ENCODE measurements at regions not wholly inside any gene's neighbourhood (a gene's known extent, or its start where the extent isn't known, plus 50 kb on each side); places are given as distances from the start of the nearest gene placed in this dataset.
"Not testable (repeated sequence)": the region's sequence is repeated elsewhere in the genome, so short reads cannot be mapped to it uniquely, and the experiment has no call there.

GRCh38 chr2:20112361-20112760 lies 60.9 kb upstream of the LAPTM4A start:
- not testable (repeated sequence) for H2BK15ac ChIP-seq (replicated peaks; ENCODE audit: low read depth); H3K18ac ChIP-seq (ENCODE audit: low read length); H3K79me2 ChIP-seq (ENCODE audit: control insufficient read depth, insufficient read depth, low read length); H2AK5ac ChIP-seq (ENCODE audit: low read length); H2BK120ac ChIP-seq (ENCODE audit: low read depth, low read length); H2BK5ac ChIP-seq (ENCODE audit: low read length); H3K4ac ChIP-seq (ENCODE audit: low read depth, low read length); H3K4me3 ChIP-seq (ENCODE audit: low read length); H3K79me1 ChIP-seq (ENCODE audit: low read length); DNase-seq; H3K23ac ChIP-seq (ENCODE audit: low read length); H3K4me2 ChIP-seq (ENCODE audit: low read length); H3K9ac ChIP-seq (ENCODE audit: low read length); H4K5ac ChIP-seq (ENCODE audit: low read length); H3K36me3 ChIP-seq (ENCODE audit: control insufficient read depth, insufficient read depth, low read length); H3K27me3 ChIP-seq (ENCODE audit: insufficient read depth, low read length, poor library complexity); H3K27ac ChIP-seq (ENCODE audit: low read depth, low read length); H3K56ac ChIP-seq (ENCODE audit: low read length); H3K4me1 ChIP-seq (ENCODE audit: control insufficient read depth, low read depth, low read length); H4K8ac ChIP-seq (ENCODE audit: low read depth, low read length)
- no CpG with 5 or more reads among the region's 9 CpGs for WGBS (ENCODE audit: extremely low coverage, insufficient coverage, low lambda C conversion rate)

DNA sequence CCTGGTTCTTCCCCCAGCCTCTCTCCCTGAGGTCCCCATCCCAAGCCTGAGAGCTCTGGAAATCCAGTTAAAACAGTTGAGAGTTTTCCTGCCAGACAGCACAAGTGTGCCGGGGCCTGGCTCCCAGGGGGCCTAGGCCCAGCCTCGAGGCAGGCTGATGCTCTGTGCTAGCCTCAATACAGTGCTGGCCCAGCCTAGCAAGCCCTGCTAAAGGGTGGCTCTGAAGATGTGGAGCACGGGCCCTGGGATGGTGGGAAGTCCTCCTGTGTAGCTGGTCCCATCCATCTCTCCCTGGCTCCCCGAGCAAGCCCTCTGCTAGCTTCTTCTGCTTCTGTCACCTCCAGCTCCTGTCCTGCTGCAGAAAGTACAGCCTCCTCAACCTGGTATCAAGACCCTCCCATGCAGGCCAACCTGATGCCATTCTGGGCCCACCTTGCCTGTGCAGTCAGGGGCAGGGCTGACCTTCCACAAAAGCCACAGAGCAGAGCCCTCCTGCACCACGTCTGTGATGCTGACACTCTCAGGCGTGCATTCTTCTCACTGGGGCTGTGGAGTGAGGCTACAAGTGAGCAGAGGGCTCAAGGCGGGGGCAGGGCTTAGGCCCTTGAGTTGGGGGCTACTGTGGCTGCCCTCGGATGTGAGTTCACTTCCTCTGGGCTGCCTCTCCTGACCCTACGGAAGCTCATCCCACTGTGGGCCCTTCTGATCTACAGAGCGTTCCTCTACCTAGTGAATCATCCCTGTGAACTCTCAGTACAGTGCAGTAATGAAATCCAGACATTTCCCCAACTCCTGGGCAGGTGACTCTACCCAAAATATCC lies 60.1 kb upstream of the LAPTM4A start:
- Histone ChIP-seq H3K56ac (ENCODE audit: low read length) (no peak overlapping the region), H3K4me1 (ENCODE audit: control insufficient read depth, low read depth, low read length) (no peaks in the 10 kb centered on the region), H3K27me3 (ENCODE audit: insufficient read depth, low read length, poor library complexity) (no peaks in the 10 kb centered on the region), H2BK15ac (replicated peaks; ENCODE audit: low read depth) (no peak overlapping the region), H3K79me1 (ENCODE audit: low read length) (no peaks in the 10 kb centered on the region), H4K8ac (ENCODE audit: low read depth, low read length) (no peak overlapping the region), H4K5ac (ENCODE audit: low read length) (no peak overlapping the region), H3K27ac (ENCODE audit: low read depth, low read length) (no peak overlapping the region), H2BK5ac (ENCODE audit: low read length) (no peak overlapping the region), H3K4me3 (ENCODE audit: low read length) (no peak overlapping the region), H3K23ac (ENCODE audit: low read length) (no peak overlapping the region), H3K4me2 (ENCODE audit: low read length) (no peak overlapping the region), H2BK120ac (ENCODE audit: low read depth, low read length) (no peak overlapping the region), H3K4ac (ENCODE audit: low read depth, low read length) (no peak overlapping the region), H3K9ac (ENCODE audit: low read length) (no peak overlapping the region), H2AK5ac (ENCODE audit: low read length) (no peak overlapping the region), H3K36me3 (ENCODE audit: control insufficient read depth, insufficient read depth, low read length) (no peaks in the 10 kb centered on the region), H3K79me2 (ENCODE audit: control insufficient read depth, insufficient read depth, low read length) (no peaks in the 10 kb centered on the region), H3K18ac (ENCODE audit: low read length) (no peak overlapping the region)
- WGBS (ENCODE audit: extremely low coverage, insufficient coverage, low lambda C conversion rate): no CpG with 5 or more reads among the region's 10 CpGs
- no peak for DNase-seq

DNA sequence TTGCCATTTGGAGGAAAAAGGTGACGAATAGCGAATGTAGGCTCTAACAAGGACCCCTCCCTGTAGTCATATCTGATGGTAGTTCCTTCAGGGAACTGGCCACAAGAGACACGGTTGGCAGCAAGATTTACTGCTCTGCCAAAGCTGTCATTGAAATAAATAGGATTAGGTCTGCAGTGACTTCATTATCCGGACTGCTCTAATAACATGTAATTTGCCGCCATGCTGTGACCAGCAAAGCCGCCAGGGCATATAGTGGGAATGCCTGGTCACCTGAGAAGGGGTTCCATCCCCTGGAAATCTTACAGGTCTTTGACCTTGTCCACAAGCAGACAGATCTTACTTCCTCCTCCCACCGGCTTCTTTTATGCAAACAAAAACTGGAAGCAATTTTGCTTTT lies 59.4 kb upstream of the LAPTM4A start:
- H3K9ac ChIP-seq (ENCODE audit: low read length): no peak overlapping the region
- H4K5ac ChIP-seq (ENCODE audit: low read length): no peak overlapping the region
- DNase-seq: no peak
- no peak overlapping the region for H2AK5ac ChIP-seq (ENCODE audit: low read length)
- H3K56ac ChIP-seq (ENCODE audit: low read length): no peak overlapping the region
- H3K4me3 ChIP-seq (ENCODE audit: low read length): no peak overlapping the region
- H3K79me1 ChIP-seq (ENCODE audit: low read length): no peaks in the 10 kb centered on the region
- H3K4me2 ChIP-seq (ENCODE audit: low read length): no peak overlapping the region
- no peak overlapping the region for H2BK5ac ChIP-seq (ENCODE audit: low read length)
- H3K18ac ChIP-seq (ENCODE audit: low read length): no peak overlapping the region
- WGBS (ENCODE audit: extremely low coverage, insufficient coverage, low lambda C conversion rate): no CpG with 5 or more reads among the region's 7 CpGs
- no peak overlapping the region for H4K8ac ChIP-seq (ENCODE audit: low read depth, low read length)
- no peak overlapping the region for H3K27ac ChIP-seq (ENCODE audit: low read depth, low read length)
- H2BK15ac ChIP-seq (replicated peaks; ENCODE audit: low read depth): no peak overlapping the region
- H3K79me2 ChIP-seq (ENCODE audit: control insufficient read depth, insufficient read depth, low read length): no peaks in the 10 kb centered on the region
- H3K27me3 ChIP-seq (ENCODE audit: insufficient read depth, low read length, poor library complexity): no peaks in the 10 kb centered on the region
- H2BK120ac ChIP-seq (ENCODE audit: low read depth, low read length): no peak overlapping the region
- no peak overlapping the region for H3K23ac ChIP-seq (ENCODE audit: low read length)
- no peaks in the 10 kb centered on the region for H3K4me1 ChIP-seq (ENCODE audit: control insufficient read depth, low read depth, low read length)
- no peak overlapping the region for H3K4ac ChIP-seq (ENCODE audit: low read depth, low read length)
- no peaks in the 10 kb centered on the region for H3K36me3 ChIP-seq (ENCODE audit: control insufficient read depth, insufficient read depth, low read length)

- Histone ChIP-seq H3K79me1 (ENCODE audit: low read length) (no peaks in the 10 kb centered on the region), H3K36me3 (ENCODE audit: control insufficient read depth, insufficient read depth, low read length) (no peaks in the 10 kb centered on the region), H3K9ac (ENCODE audit: low read length) (no peak overlapping the region), H3K4ac (ENCODE audit: low read depth, low read length) (no peak overlapping the region), H2BK5ac (ENCODE audit: low read length) (no peak overlapping the region), H3K23ac (ENCODE audit: low read length) (no peak overlapping the region), H3K79me2 (ENCODE audit: control insufficient read depth, insufficient read depth, low read length) (no peaks in the 10 kb centered on the region), H3K56ac (ENCODE audit: low read length) (no peak overlapping the region), H3K27ac (ENCODE audit: low read depth, low read length) (no peak overlapping the region), H3K4me2 (ENCODE audit: low read length) (no peak overlapping the region), H3K4me1 (ENCODE audit: control insufficient read depth, low read depth, low read length) (no peaks in the 10 kb centered on the region), H3K4me3 (ENCODE audit: low read length) (no peak overlapping the region), H2BK15ac (replicated peaks; ENCODE audit: low read depth) (no peak overlapping the region), H4K8ac (ENCODE audit: low read depth, low read length) (no peak overlapping the region), H4K5ac (ENCODE audit: low read length) (no peak overlapping the region), H2AK5ac (ENCODE audit: low read length) (no peak overlapping the region), H3K27me3 (ENCODE audit: insufficient read depth, low read length, poor library complexity) (no peaks in the 10 kb centered on the region), H2BK120ac (ENCODE audit: low read depth, low read length) (no peak overlapping the region), H3K18ac (ENCODE audit: low read length) (no peak overlapping the region)
- DNase-seq: no peak
- no CpG with 5 or more reads among the region's 3 CpGs for WGBS (ENCODE audit: extremely low coverage, insufficient coverage, low lambda C conversion rate)
Measured at GRCh38 chr2:20110383-20110782, 59.0 kb upstream of the LAPTM4A start.

- Histone ChIP-seq H3K27me3 (ENCODE audit: insufficient read depth, low read length, poor library complexity) (no peaks in the 10 kb centered on the region), H2AK5ac (ENCODE audit: low read length) (no peak overlapping the region), H2BK15ac (replicated peaks; ENCODE audit: low read depth) (no peak overlapping the region), H4K8ac (ENCODE audit: low read depth, low read length) (no peak overlapping the region), H3K79me1 (ENCODE audit: low read length) (no peaks in the 10 kb centered on the region), H3K4me2 (ENCODE audit: low read length) (no peak overlapping the region), H2BK5ac (ENCODE audit: low read length) (no peak overlapping the region), H3K23ac (ENCODE audit: low read length) (peak overlapping the region; percentile 9), H3K27ac (ENCODE audit: low read depth, low read length) (no peak overlapping the region), H3K79me2 (ENCODE audit: control insufficient read depth, insufficient read depth, low read length) (no peaks in the 10 kb centered on the region), H3K56ac (ENCODE audit: low read length) (no peak overlapping the region), H3K4me1 (ENCODE audit: control insufficient read depth, low read depth, low read length) (no peaks in the 10 kb centered on the region), H4K5ac (ENCODE audit: low read length) (no peak overlapping the region), H3K18ac (ENCODE audit: low read length) (no peak overlapping the region), H3K4ac (ENCODE audit: low read depth, low read length) (no peak overlapping the region), H3K9ac (ENCODE audit: low read length) (no peak overlapping the region), H2BK120ac (ENCODE audit: low read depth, low read length) (no peak overlapping the region), H3K4me3 (ENCODE audit: low read length) (no peak overlapping the region), H3K36me3 (ENCODE audit: control insufficient read depth, insufficient read depth, low read length) (no peaks in the 10 kb centered on the region)
- no CpG with 5 or more reads among the region's 5 CpGs for WGBS (ENCODE audit: extremely low coverage, insufficient coverage, low lambda C conversion rate)
- DNase-seq: no peak
Measured at GRCh38 chr2:20108655-20109396, 57.4 kb upstream of the LAPTM4A start.
